ENCODE measurements at regions not wholly inside any gene's neighbourhood (a gene's known extent, or its start where the extent isn't known, plus 50 kb on each side); places are given as distances from the start of the nearest gene placed in this dataset.

GRCh38 chr5:159402856-159403255 lies 72.6 kb upstream of the IL12B start:
- TF ChIP-seq CTCF (IDR thresholded peaks at IDR 0.05 in 8 of 11, conservative IDR thresholded peaks at IDR 0.05 in 3 of 11) (no peak), POLR2AphosphoS5 (IDR thresholded peaks at IDR 0.05) (no peak), POLR2A (IDR thresholded peaks at IDR 0.05) (no peak)
